Natural killer cell (primary cell): ENCODE measurements at regions not wholly inside any gene's neighbourhood (a gene's known extent, or its start where the extent isn't known, plus 50 kb on each side); places are given as distances from the start of the nearest gene placed in this dataset.

Source experiments
- ATAC-seq, 3 donors: fragments of 150-1000 bp in 2 of 3; fragments of 200-7000 bp in 1 of 3; cut with Tn5 transposase; 1 replicate in 1 of 3; 2 replicates in 2 of 3; pipeline ENCODE4 v1.10.0; 2021; ENCODE audit warnings: mild to moderate bottlenecking in 2 of 3, moderate library complexity in 2 of 3
- DNase-seq, 2 donors: peaks; one replicate each; pipeline versions ENCODE4 v3.0.0 to v3.0.0-alpha.2; 2013 to 2021; ENCODE audit warnings: mixed read lengths in 1 of 2
- H3K27ac ChIP-seq: one replicate; pipeline ENCODE4 v1.5.1; 2013; ENCODE audit warnings: mild to moderate bottlenecking, low read length
- H3K27me3 ChIP-seq: one replicate; pipeline ENCODE4 v1.6.1; 2013; ENCODE audit warnings: low read length; ENCODE audit not compliant: control insufficient read depth, insufficient read depth
- H3K36me3 ChIP-seq: one replicate; pipeline ENCODE4 v1.6.1; 2013; ENCODE audit warnings: low read length; ENCODE audit not compliant: control insufficient read depth, insufficient read depth
- H3K4me1 ChIP-seq: one replicate; pipeline ENCODE4 v1.6.1; 2013; ENCODE audit warnings: low read length; ENCODE audit not compliant: control insufficient read depth, insufficient read depth
- H3K4me3 ChIP-seq: one replicate; pipeline ENCODE4 v1.5.1; 2013; ENCODE audit warnings: low read length
- H3K9me3 ChIP-seq: one replicate; pipeline ENCODE4 v1.6.1; 2013; ENCODE audit warnings: low read length; ENCODE audit not compliant: control insufficient read depth, insufficient read depth
- H3K27ac Mint-ChIP-seq, 2 donors: one replicate each; pipeline ENCODE4 v1.8.0; 2022; ENCODE audit warnings: mild to moderate bottlenecking in 2 of 2, mixed read lengths in 2 of 2, moderate library complexity in 1 of 2
- H3K27me3 Mint-ChIP-seq, 2 donors: one replicate each; pipeline ENCODE4 v1.8.0; 2022; ENCODE audit warnings: low read depth in 2 of 2, mixed read lengths in 2 of 2
- H3K36me3 Mint-ChIP-seq: one replicate; pipeline ENCODE4 v1.8.0; 2022; ENCODE audit warnings: mixed read lengths
- H3K4me1 Mint-ChIP-seq, 2 donors: one replicate each; pipeline ENCODE4 v1.8.0; 2022; ENCODE audit warnings: mixed read lengths in 2 of 2
- H3K4me3 Mint-ChIP-seq: one replicate; pipeline ENCODE4 v1.8.0; 2022; ENCODE audit warnings: mild to moderate bottlenecking, moderate library complexity, mixed read lengths
- H3K9me3 Mint-ChIP-seq, 2 donors: one replicate each; pipeline ENCODE4 v1.8.0; 2022; ENCODE audit warnings: mixed read lengths in 2 of 2
- WGBS: methylation state at CpG from one replicate; pipeline ENCODE4 v1.1.7; 2013; ENCODE audit warnings: missing lambda C conversion rate; ENCODE audit not compliant: insufficient coverage; 5-methylcytosine and 5-hydroxymethylcytosine counted together
- intact Hi-C: fragments of 100-400 bp; cut with micrococcal nuclease; formaldehyde crosslinking; loops from one replicate; pipeline ENCODE4 v1.14.2; 2022
- TF ChIP-seq, protein P1 (sequence below): fragments of 200-600 bp; IDR thresholded peaks from one replicate; pipeline ENCODE4 v1.8.0; 2022; ENCODE audit warnings: antibody characterized with exemption

DNA sequence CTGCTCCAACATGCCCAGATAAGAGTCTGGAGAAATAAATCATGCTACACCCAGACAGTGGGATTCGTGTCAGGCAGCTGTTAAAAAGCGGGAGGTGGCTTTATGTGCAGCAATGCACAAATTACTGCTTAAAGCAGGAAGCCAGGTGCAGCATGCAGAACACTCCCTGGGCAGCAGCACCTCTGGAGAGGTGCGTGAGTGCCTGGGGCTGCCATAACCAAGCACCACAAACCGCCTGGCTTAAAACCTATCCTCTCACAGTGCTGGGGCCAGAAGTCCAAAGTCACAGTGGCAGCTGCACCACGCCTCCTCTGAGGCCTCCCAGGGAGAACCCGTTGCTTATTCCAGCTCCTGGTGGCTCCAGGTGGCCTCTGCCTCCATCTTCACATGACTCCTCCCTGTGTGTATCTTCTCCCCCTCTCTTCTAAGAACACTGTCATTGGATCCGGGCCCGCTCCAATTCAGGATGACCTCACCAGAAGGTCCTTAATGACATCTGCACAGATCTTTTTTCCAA is 115.6 kb downstream of the SIK1 start:
- Mint-ChIP-seq H3K36me3 (no peaks in the 10 kb centered on the region), H3K27ac (no peak overlapping the region), H3K9me3 (no peaks in the 10 kb centered on the region), H3K4me1 (peaks cover 0 to 7% of the 10 kb centered on the region in 2 donors), H3K4me3 (no peak overlapping the region), H3K27me3 (peaks cover 6% of the 10 kb centered on the region in 2 donors)
- no peaks in the 10 kb centered on the region for H3K9me3 ChIP-seq
- H3K27ac ChIP-seq = no peak overlapping the region
- ATAC-seq = no peak
- TF ChIP-seq, protein P1, sequence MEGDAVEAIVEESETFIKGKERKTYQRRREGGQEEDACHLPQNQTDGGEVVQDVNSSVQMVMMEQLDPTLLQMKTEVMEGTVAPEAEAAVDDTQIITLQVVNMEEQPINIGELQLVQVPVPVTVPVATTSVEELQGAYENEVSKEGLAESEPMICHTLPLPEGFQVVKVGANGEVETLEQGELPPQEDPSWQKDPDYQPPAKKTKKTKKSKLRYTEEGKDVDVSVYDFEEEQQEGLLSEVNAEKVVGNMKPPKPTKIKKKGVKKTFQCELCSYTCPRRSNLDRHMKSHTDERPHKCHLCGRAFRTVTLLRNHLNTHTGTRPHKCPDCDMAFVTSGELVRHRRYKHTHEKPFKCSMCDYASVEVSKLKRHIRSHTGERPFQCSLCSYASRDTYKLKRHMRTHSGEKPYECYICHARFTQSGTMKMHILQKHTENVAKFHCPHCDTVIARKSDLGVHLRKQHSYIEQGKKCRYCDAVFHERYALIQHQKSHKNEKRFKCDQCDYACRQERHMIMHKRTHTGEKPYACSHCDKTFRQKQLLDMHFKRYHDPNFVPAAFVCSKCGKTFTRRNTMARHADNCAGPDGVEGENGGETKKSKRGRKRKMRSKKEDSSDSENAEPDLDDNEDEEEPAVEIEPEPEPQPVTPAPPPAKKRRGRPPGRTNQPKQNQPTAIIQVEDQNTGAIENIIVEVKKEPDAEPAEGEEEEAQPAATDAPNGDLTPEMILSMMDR = no peak
- no peak overlapping the region for H3K4me3 ChIP-seq
- intact Hi-C loops = no loop called here
- H3K36me3 ChIP-seq = no peaks in the 10 kb centered on the region
- WGBS = 80% methylated on average over 7 of the region's 8 CpGs
- H3K27me3 ChIP-seq = peaks cover 3% of the 10 kb centered on the region
- H3K4me1 ChIP-seq = peaks cover 14% of the 10 kb centered on the region
- no peak for DNase-seq

DNA sequence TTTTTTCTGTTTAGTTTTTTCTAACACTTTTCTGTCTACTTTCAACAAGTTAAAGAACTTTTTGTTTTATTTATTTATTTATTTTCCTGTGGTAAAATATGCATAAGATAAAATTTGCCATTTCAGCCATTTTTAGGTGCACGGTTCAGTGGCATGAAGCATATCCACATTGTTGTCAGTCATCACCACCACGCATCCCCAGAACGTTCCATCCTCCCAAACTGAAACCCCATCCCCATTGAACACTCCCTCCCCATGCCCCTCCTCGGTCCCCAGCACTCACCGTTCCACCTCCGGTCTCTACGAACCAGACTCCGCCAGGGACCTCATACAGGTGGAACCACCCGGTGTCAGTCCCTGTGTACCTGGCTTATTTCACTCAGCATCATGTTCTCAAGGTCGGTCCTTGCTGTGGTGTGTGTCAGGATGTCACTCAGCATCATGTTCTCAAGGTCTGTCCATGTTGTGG is 118.1 kb downstream of the SIK1 start:
- TF ChIP-seq, protein P1 = no peak
- H3K27ac Mint-ChIP-seq = no peak overlapping the region

DNA sequence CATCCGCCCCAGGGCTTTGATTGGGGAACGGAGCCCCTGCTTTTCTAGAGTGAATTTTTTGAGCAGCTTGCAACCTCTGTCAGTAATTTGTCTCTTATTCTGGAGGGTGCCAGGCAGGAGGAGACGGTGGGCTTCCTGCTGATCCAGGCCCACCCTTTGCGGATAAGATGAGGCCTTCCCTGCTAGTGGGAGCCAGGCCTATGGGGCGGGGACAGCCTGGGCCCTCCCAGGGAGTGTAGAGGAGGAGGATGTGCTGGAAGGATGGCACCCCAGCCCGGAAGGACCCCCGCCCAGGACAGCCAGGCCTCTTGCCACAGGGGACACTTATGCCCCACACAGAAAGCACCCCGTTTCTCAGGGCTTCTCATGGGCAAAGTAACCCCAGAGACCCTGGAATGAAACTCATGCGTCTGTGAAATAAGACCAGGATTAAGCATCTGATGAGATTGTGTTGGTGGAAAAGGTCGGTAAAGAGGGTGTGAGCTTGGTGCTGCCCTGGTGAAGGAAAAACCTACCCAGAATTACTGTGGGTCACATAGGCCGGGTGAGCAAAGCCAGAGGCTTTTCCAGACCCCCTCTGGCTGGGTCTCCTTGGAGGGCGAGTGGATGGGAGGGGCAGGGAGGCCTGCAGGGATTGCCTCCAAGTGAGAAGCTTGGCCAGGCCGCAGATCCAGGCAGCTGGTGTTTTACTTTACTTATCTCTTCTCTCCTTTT is 118.7 kb downstream of the SIK1 start:
- Mint-ChIP-seq H3K4me3 (no peak overlapping the region), H3K9me3 (no peaks in the 10 kb centered on the region), H3K4me1 (no peaks in the 10 kb centered on the region), H3K36me3 (no peaks in the 10 kb centered on the region), H3K27ac (no peak overlapping the region), H3K27me3 (peaks cover 0 to 8% of the 10 kb centered on the region in 2 donors)
- intact Hi-C loops = no loop called here
- Histone ChIP-seq H3K4me3 (no peak overlapping the region), H3K4me1 (peaks cover 9% of the 10 kb centered on the region), H3K27ac (no peak overlapping the region), H3K9me3 (no peaks in the 10 kb centered on the region), H3K27me3 (no peaks in the 10 kb centered on the region), H3K36me3 (no peaks in the 10 kb centered on the region)
- TF ChIP-seq, protein P1 = no peak
- WGBS = 90% methylated on average over 13 of the region's 13 CpGs
- ATAC-seq = no peak
- no peak for DNase-seq

More for the DNA sequence above, 118.1 kb downstream of the SIK1 start:
- Mint-ChIP-seq H3K36me3 (no peaks in the 10 kb centered on the region), H3K27me3 (peaks cover 0 to 7% of the 10 kb centered on the region in 2 donors), H3K4me3 (no peak overlapping the region), H3K9me3 (no peaks in the 10 kb centered on the region), H3K4me1 (no peaks in the 10 kb centered on the region)
- ATAC-seq (no peak), DNase-seq (no peak)
- intact Hi-C loops = no loop called here
- no peaks in the 10 kb centered on the region for H3K27me3 ChIP-seq
- H3K36me3 ChIP-seq = no peaks in the 10 kb centered on the region
- no peaks in the 10 kb centered on the region for H3K9me3 ChIP-seq
- H3K4me3 ChIP-seq = no peak overlapping the region
- H3K4me1 ChIP-seq = peaks cover 9% of the 10 kb centered on the region
- WGBS = 89% methylated on average over 10 of the region's 10 CpGs
- no peak overlapping the region for H3K27ac ChIP-seq
